ENCODE measurements at regions not wholly inside any gene's neighbourhood (a gene's known extent, or its start where the extent isn't known, plus 50 kb on each side); places are given as distances from the start of the nearest gene placed in this dataset.

DNA sequence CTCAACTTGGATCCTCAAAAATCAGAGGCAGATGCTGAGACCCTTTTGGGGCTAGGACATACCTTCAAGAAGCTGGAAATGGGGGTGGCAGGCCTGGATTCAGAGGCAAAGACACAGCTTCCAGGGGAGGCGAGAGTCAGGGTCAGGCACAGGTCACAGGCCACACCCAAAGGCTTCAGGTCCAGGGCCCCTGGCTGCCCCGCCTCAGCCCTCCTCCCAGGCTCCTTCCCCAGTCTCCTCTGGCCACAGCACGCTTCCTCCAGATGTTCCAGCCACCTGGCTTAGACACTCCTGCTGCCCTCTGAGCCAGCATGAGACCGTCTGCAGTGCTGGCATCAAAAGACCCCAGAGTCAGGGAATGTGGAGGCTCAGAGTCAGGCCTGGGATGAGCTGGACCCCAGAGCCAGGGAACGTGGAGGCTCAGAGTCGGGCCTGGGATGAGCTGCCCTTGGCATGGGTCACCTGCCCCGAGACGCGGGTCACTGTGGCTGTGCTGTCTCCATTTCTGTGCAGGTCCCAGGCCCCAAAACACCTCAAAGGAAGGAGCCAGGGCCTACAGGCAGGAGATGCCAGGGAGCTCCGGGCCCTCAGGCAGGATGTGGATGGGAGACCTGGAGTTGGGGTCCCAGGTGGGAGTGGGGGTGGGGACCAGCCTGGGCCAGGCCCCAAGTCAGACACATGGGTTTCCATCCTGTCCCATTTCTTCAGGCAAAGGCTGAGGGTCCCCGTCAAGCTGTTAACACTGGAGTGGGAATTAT is 58.9 kb downstream of the DIO3 start:
- TF ChIP-seq, protein P1, sequence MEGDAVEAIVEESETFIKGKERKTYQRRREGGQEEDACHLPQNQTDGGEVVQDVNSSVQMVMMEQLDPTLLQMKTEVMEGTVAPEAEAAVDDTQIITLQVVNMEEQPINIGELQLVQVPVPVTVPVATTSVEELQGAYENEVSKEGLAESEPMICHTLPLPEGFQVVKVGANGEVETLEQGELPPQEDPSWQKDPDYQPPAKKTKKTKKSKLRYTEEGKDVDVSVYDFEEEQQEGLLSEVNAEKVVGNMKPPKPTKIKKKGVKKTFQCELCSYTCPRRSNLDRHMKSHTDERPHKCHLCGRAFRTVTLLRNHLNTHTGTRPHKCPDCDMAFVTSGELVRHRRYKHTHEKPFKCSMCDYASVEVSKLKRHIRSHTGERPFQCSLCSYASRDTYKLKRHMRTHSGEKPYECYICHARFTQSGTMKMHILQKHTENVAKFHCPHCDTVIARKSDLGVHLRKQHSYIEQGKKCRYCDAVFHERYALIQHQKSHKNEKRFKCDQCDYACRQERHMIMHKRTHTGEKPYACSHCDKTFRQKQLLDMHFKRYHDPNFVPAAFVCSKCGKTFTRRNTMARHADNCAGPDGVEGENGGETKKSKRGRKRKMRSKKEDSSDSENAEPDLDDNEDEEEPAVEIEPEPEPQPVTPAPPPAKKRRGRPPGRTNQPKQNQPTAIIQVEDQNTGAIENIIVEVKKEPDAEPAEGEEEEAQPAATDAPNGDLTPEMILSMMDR (conservative IDR thresholded peaks at IDR 0.05), result no peak
- TF ChIP-seq ZFX (IDR thresholded peaks at IDR 0.05), result no peak

All from C4-2B (cell line).